K562 (cell line): ENCODE measurements at regions not wholly inside any gene's neighbourhood (a gene's known extent, or its start where the extent isn't known, plus 50 kb on each side); places are given as distances from the start of the nearest gene placed in this dataset.
"Not testable (repeated sequence)": the region's sequence is repeated elsewhere in the genome, so short reads cannot be mapped to it uniquely, and the experiment has no call there.

ENCODE experiments used
- ATAC-seq: fragments of 200-7000 bp; cut with Tn5 transposase; 3 replicates; pipeline ENCODE4 v1.9.1; 2020; ENCODE audit warnings: moderate library complexity
- BruUV-seq: library from RNA; stranded (reverse); fragments of 400-500 nt; replicated peaks from 2 replicates; lab custom pipeline; 2021; lab: Mats Ljungman, UMichigan
- CTCF ChIA-PET: fragments of 300-600 bp; formaldehyde crosslinking; extraction: SDS; loops from one replicate; lab custom pipeline; 2021; ENCODE audit warnings: low intra/inter-chr PET ratio; lab: Yijun Ruan, JAX
- POLR2A ChIA-PET: fragments of 300-600, 350-650 bp; sonication (Branson Sonifier 250); formaldehyde crosslinking; extraction: SDS; loops from one replicate; lab custom pipeline; 2021; ENCODE audit warnings: antibody characterized with exemption, inconsistent platforms; lab: Yijun Ruan, JAX
- DNase-seq, 4 experiments: peaks; one replicate each; pipeline versions ENCODE4 v3.0.0 to v3.0.0-alpha.2; 2011 to 2018; ENCODE audit warnings: low spot score in 3 of 4, mixed read lengths in 3 of 4; ENCODE audit errors: extremely low read depth in 1 of 4
- FAIRE-seq: peaks from 2 replicates; lab custom pipeline; 2011; peaks lifted over from hg19 to GRCh38; lab: Jason Lieb, UNC
- H2AFZ ChIP-seq: 2 replicates; pipeline ENCODE4 v1.6.0; 2011; ENCODE audit warnings: low read depth, low read length, control low read depth, inconsistent platforms
- H3K27ac ChIP-seq: fragments of 200-600 bp; 3 replicates; pipeline ENCODE4 v1.8.0; 2011; ENCODE audit warnings: low read depth, mild to moderate bottlenecking, control low read depth, inconsistent platforms, low read length, moderate library complexity, mixed read lengths; ENCODE audit errors: extremely low read depth
- H3K27me3 ChIP-seq, 2 experiments: fragments of 300-600 bp in 1 of 2; 2 replicates in 1 of 2; 3 replicates in 1 of 2; pipeline versions ENCODE4 v1.6.0 to v1.8.0; 2011; ENCODE audit warnings: inconsistent platforms in 2 of 2, low read length in 2 of 2, mild to moderate bottlenecking in 1 of 2, mixed read lengths in 1 of 2, moderate library complexity in 1 of 2; ENCODE audit not compliant: control insufficient read depth in 2 of 2, insufficient read depth in 2 of 2
- H3K36me3 ChIP-seq: fragments of 300-600 bp; 3 replicates; pipeline ENCODE4 v1.8.0; 2011; ENCODE audit warnings: mild to moderate bottlenecking, low read length, inconsistent platforms; ENCODE audit not compliant: control insufficient read depth, insufficient read depth
- H3K4me1 ChIP-seq, 2 experiments: fragments of 200-600 bp in 1 of 2; replicated peaks in 1 of 2; 2 replicates in 1 of 2; 3 replicates in 1 of 2; pipeline versions ENCODE4 v1.5.1 to v1.8.0; 2011; ENCODE audit warnings: inconsistent platforms in 2 of 2, low read length in 2 of 2, mild to moderate bottlenecking in 1 of 2, mixed read lengths in 1 of 2, moderate library complexity in 1 of 2; ENCODE audit not compliant: control insufficient read depth in 2 of 2, insufficient read depth in 2 of 2
- H3K4me2 ChIP-seq: 2 replicates; pipeline ENCODE4 v1.6.1; 2011; ENCODE audit warnings: low read length, control low read depth, inconsistent platforms, mixed read lengths; ENCODE audit not compliant: insufficient read depth
- H3K4me3 ChIP-seq: fragments of 200-600 bp; sonication (generic), shearing (Covaris generic); 2 replicates; pipeline ENCODE4 v1.5.1; 2016; ENCODE audit warnings: control low read depth, inconsistent platforms
- H3K79me2 ChIP-seq: fragments of 200-600 bp; 3 replicates; pipeline ENCODE4 v1.8.0; 2011; ENCODE audit warnings: low read length, inconsistent platforms; ENCODE audit not compliant: control insufficient read depth, insufficient read depth
- H3K9ac ChIP-seq, 2 experiments: 2 replicates each; pipeline versions ENCODE4 v1.6.0 to v1.6.1; 2011; ENCODE audit warnings: low read depth in 2 of 2, low read length in 2 of 2, control low read depth in 1 of 2, inconsistent platforms in 1 of 2, mild to moderate bottlenecking in 1 of 2, mixed read lengths in 1 of 2; ENCODE audit not compliant: insufficient read depth in 1 of 2
- H3K9me1 ChIP-seq: one replicate; pipeline ENCODE4 v1.6.0; 2011; ENCODE audit warnings: inconsistent platforms, mild to moderate bottlenecking, low read length, moderate library complexity; ENCODE audit not compliant: control insufficient read depth, insufficient read depth
- H3K9me3 ChIP-seq: replicated peaks from 2 replicates; pipeline ENCODE4 v1.5.1; 2011; ENCODE audit warnings: low read depth, low read length, inconsistent platforms; ENCODE audit not compliant: control insufficient read depth, insufficient read depth
- H4K20me1 ChIP-seq: replicated peaks from 2 replicates; pipeline ENCODE4 v1.6.1; 2011; ENCODE audit warnings: low read length, inconsistent platforms, mixed read lengths; ENCODE audit not compliant: control insufficient read depth, insufficient read depth
- DDX20 ChIP-seq: fragments of 450-650 bp; IDR thresholded peaks from 2 replicates; pipeline ENCODE4 v1.6.1; 2016; ENCODE audit warnings: missing genetic modification characterization, low read depth, mild to moderate bottlenecking, missing compliant biosample characterization, moderate library complexity
- EHMT2 ChIP-seq: fragments of 450-650 bp; IDR thresholded peaks from 2 replicates; pipeline ENCODE4 v1.6.1; 2018; ENCODE audit warnings: antibody characterized with exemption
- ESRRA ChIP-seq: fragments of 450-650 bp; IDR thresholded peaks from 2 replicates; pipeline ENCODE4 v1.6.1; 2014; ENCODE audit warnings: low read depth, mild to moderate bottlenecking, moderate library complexity, borderline replicate concordance
- KAT8 ChIP-seq: fragments of 450-650 bp; IDR thresholded peaks from 2 replicates; pipeline ENCODE4 v1.6.1; 2016; ENCODE audit warnings: low read depth, mild to moderate bottlenecking
- NEUROD1 ChIP-seq: fragments of 150-350 bp; IDR thresholded peaks from 2 replicates; pipeline ENCODE4 v1.6.1; 2014; ENCODE audit warnings: borderline replicate concordance, low read length, low read depth; ENCODE audit not compliant: partially characterized antibody
- SRSF1 ChIP-seq: fragments of 200-400 bp; formaldehyde crosslinking; IDR thresholded peaks from 2 replicates; pipeline ENCODE4 v1.6.1; 2017; ENCODE audit warnings: mild to moderate bottlenecking, low read depth, low read length, moderate library complexity
- ZNF121 ChIP-seq: sonication (generic); formaldehyde crosslinking; conservative IDR thresholded peaks from 2 replicates; pipeline ENCODE4 v1.8.0; 2022; ENCODE audit warnings: missing genetic modification reagents
- ZNF696 ChIP-seq: fragments of 250-450 bp; sonication (Bioruptor Pico); conservative IDR thresholded peaks from 2 replicates; pipeline ENCODE4 v1.4.0; 2020; ENCODE audit warnings: mild to moderate bottlenecking, moderate library complexity
- WGBS: fragments of 100-300 bp; shearing (Covaris generic); methylation state at CpG from one replicate; pipeline ENCODE4 v1.1.6; 2016; ENCODE audit warnings: low coverage, mixed read lengths; ENCODE audit not compliant: insufficient coverage; ENCODE audit errors: missing lambda C conversion rate; 5-methylcytosine and 5-hydroxymethylcytosine counted together
- in situ Hi-C: fragments of 300-500 bp; cut with MboI; formaldehyde crosslinking; loops from 4 replicates; pipeline ENCODE4 v1.15.0; 2018; ENCODE audit warnings: inconsistent platforms, mixed read lengths
- intact Hi-C: fragments of 100-400 bp; cut with micrococcal nuclease; formaldehyde crosslinking; loops from 2 replicates; pipeline ENCODE4 v1.14.2; 2022
- TF ChIP-seq, protein P1 (sequence below): sonication (generic); formaldehyde crosslinking; IDR thresholded peaks from 2 replicates; pipeline ENCODE4 v1.8.0; 2022; ENCODE audit warnings: mild to moderate bottlenecking, missing genetic modification reagents
- TF ChIP-seq, protein P2 (sequence below): fragments of 450-650 bp; formaldehyde crosslinking; IDR thresholded peaks from 2 replicates; pipeline ENCODE4 v1.4.0; 2020; ENCODE audit warnings: mild to moderate bottlenecking, moderate library complexity
- TF ChIP-seq, protein P3 (sequence below): fragments of 450-650 bp; IDR thresholded peaks from 2 replicates; pipeline ENCODE4 v1.6.1; 2016; ENCODE audit warnings: mild to moderate bottlenecking

- H4K20me1 ChIP-seq, H3K4me1 ChIP-seq, CTCF ChIA-PET, FAIRE-seq, H3K4me2 ChIP-seq, H2AFZ ChIP-seq, in situ Hi-C loops, intact Hi-C loops, H3K79me2 ChIP-seq, H3K9me1 ChIP-seq, ATAC-seq, H3K9me3 ChIP-seq, H3K4me3 ChIP-seq, H3K36me3 ChIP-seq, H3K9ac ChIP-seq, POLR2A ChIA-PET, H3K27ac ChIP-seq, H3K27me3 ChIP-seq, BruUV-seq, DNase-seq: not testable (repeated sequence)
- WGBS = 15% methylated on average over 12 of the region's 39 CpGs
These were observed 1032.2 kb upstream of the PCDH20 start for GRCh38 chr13:62447771-62448382.

- no peaks in the 10 kb centered on the region for H3K27me3 ChIP-seq
- ATAC-seq = no peak
- H3K9me3 ChIP-seq = no peaks in the 10 kb centered on the region
- intact Hi-C loops (no loop called here), in situ Hi-C loops (no loop called here)
- no peaks in the 10 kb centered on the region for H3K36me3 ChIP-seq
- H3K79me2 ChIP-seq = no peaks in the 10 kb centered on the region
- H3K4me3 ChIP-seq = no peak overlapping the region
- H3K27ac ChIP-seq = no peak overlapping the region
- FAIRE-seq = no peak
- no peak overlapping the region for H3K9ac ChIP-seq
- no peak overlapping the region for H3K4me2 ChIP-seq
- no TSS peak for BruUV-seq
- WGBS = 0% methylated on average over 2 of the region's 2 CpGs
- H3K4me1 ChIP-seq = no peaks in the 10 kb centered on the region
- H4K20me1 ChIP-seq = no peaks in the 10 kb centered on the region
- DNase-seq = no peak
- CTCF ChIA-PET = no interaction called here
- H3K9me1 ChIP-seq = no peaks in the 10 kb centered on the region
- H2AFZ ChIP-seq = no peak overlapping the region
- POLR2A ChIA-PET = no interaction called here
- TF ChIP-seq ZNF696 (CRISPR knock-in tag) (no peak), KAT8 (no peak), ESRRA (no peak), NEUROD1 (no peak), DDX20 (tag) (no peak), EHMT2 (no peak), ZNF121 (CRISPR knock-in tag) (no peak), SRSF1 (no peak)
- TF ChIP-seq, protein P1, sequence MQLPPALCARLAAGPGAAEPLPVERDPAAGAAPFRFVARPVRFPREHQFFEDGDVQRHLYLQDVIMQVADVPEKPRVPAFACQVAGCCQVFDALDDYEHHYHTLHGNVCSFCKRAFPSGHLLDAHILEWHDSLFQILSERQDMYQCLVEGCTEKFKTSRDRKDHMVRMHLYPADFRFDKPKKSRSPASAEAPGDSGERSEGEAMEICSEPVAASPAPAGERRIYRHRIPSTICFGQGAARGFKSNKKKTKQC = no peak
- TF ChIP-seq, protein P2, sequence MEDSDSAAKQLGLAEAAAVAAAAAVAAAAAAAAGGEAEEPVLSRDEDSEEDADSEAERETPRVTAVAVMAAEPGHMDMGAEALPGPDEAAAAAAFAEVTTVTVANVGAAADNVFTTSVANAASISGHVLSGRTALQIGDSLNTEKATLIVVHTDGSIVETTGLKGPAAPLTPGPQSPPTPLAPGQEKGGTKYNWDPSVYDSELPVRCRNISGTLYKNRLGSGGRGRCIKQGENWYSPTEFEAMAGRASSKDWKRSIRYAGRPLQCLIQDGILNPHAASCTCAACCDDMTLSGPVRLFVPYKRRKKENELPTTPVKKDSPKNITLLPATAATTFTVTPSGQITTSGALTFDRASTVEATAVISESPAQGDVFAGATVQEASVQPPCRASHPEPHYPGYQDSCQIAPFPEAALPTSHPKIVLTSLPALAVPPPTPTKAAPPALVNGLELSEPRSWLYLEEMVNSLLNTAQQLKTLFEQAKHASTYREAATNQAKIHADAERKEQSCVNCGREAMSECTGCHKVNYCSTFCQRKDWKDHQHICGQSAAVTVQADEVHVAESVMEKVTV (CRISPR knock-in tag) = no peak
- TF ChIP-seq, protein P3, sequence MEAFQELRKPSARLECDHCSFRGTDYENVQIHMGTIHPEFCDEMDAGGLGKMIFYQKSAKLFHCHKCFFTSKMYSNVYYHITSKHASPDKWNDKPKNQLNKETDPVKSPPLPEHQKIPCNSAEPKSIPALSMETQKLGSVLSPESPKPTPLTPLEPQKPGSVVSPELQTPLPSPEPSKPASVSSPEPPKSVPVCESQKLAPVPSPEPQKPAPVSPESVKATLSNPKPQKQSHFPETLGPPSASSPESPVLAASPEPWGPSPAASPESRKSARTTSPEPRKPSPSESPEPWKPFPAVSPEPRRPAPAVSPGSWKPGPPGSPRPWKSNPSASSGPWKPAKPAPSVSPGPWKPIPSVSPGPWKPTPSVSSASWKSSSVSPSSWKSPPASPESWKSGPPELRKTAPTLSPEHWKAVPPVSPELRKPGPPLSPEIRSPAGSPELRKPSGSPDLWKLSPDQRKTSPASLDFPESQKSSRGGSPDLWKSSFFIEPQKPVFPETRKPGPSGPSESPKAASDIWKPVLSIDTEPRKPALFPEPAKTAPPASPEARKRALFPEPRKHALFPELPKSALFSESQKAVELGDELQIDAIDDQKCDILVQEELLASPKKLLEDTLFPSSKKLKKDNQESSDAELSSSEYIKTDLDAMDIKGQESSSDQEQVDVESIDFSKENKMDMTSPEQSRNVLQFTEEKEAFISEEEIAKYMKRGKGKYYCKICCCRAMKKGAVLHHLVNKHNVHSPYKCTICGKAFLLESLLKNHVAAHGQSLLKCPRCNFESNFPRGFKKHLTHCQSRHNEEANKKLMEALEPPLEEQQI = no peak
These were observed 1029.2 kb upstream of the PCDH20 start for GRCh38 chr13:62444805-62445204.
